Natural killer cell (primary cell): ENCODE measurements at regions not wholly inside any gene's neighbourhood (a gene's known extent, or its start where the extent isn't known, plus 50 kb on each side); places are given as distances from the start of the nearest gene placed in this dataset.

Experiments used
- ATAC-seq, 3 donors: fragments of 150-1000 bp in 2 of 3; fragments of 200-7000 bp in 1 of 3; cut with Tn5 transposase; 1 replicate in 1 of 3; 2 replicates in 2 of 3; pipeline ENCODE4 v1.10.0; 2021; ENCODE audit warnings: mild to moderate bottlenecking in 2 of 3, moderate library complexity in 2 of 3
- DNase-seq, 2 donors: peaks; one replicate each; pipeline versions ENCODE4 v3.0.0 to v3.0.0-alpha.2; 2013 to 2021; ENCODE audit warnings: mixed read lengths in 1 of 2
- H3K27ac ChIP-seq: one replicate; pipeline ENCODE4 v1.5.1; 2013; ENCODE audit warnings: mild to moderate bottlenecking, low read length
- H3K27me3 ChIP-seq: one replicate; pipeline ENCODE4 v1.6.1; 2013; ENCODE audit warnings: low read length; ENCODE audit not compliant: control insufficient read depth, insufficient read depth
- H3K36me3 ChIP-seq: one replicate; pipeline ENCODE4 v1.6.1; 2013; ENCODE audit warnings: low read length; ENCODE audit not compliant: control insufficient read depth, insufficient read depth
- H3K4me1 ChIP-seq: one replicate; pipeline ENCODE4 v1.6.1; 2013; ENCODE audit warnings: low read length; ENCODE audit not compliant: control insufficient read depth, insufficient read depth
- H3K4me3 ChIP-seq: one replicate; pipeline ENCODE4 v1.5.1; 2013; ENCODE audit warnings: low read length
- H3K9me3 ChIP-seq: one replicate; pipeline ENCODE4 v1.6.1; 2013; ENCODE audit warnings: low read length; ENCODE audit not compliant: control insufficient read depth, insufficient read depth
- H3K27ac Mint-ChIP-seq, 2 donors: one replicate each; pipeline ENCODE4 v1.8.0; 2022; ENCODE audit warnings: mild to moderate bottlenecking in 2 of 2, mixed read lengths in 2 of 2, moderate library complexity in 1 of 2
- H3K27me3 Mint-ChIP-seq, 2 donors: one replicate each; pipeline ENCODE4 v1.8.0; 2022; ENCODE audit warnings: low read depth in 2 of 2, mixed read lengths in 2 of 2
- H3K36me3 Mint-ChIP-seq: one replicate; pipeline ENCODE4 v1.8.0; 2022; ENCODE audit warnings: mixed read lengths
- H3K4me1 Mint-ChIP-seq, 2 donors: one replicate each; pipeline ENCODE4 v1.8.0; 2022; ENCODE audit warnings: mixed read lengths in 2 of 2
- H3K4me3 Mint-ChIP-seq: one replicate; pipeline ENCODE4 v1.8.0; 2022; ENCODE audit warnings: mild to moderate bottlenecking, moderate library complexity, mixed read lengths
- H3K9me3 Mint-ChIP-seq, 2 donors: one replicate each; pipeline ENCODE4 v1.8.0; 2022; ENCODE audit warnings: mixed read lengths in 2 of 2
- CTCF ChIP-seq: fragments of 200-600 bp; IDR thresholded peaks from one replicate; pipeline ENCODE4 v1.8.0; 2022; ENCODE audit warnings: antibody characterized with exemption
- WGBS: methylation state at CpG from one replicate; pipeline ENCODE4 v1.1.7; 2013; ENCODE audit warnings: missing lambda C conversion rate; ENCODE audit not compliant: insufficient coverage; 5-methylcytosine and 5-hydroxymethylcytosine counted together
- intact Hi-C: fragments of 100-400 bp; cut with micrococcal nuclease; formaldehyde crosslinking; loops from one replicate; pipeline ENCODE4 v1.14.2; 2022

GRCh38 chr20:11529047-11529446 is 388.6 kb upstream of the BTBD3 start:
- TF ChIP-seq CTCF: no peak
- ATAC-seq: no peak
- H3K9me3 ChIP-seq: no peaks in the 10 kb centered on the region
- no peak overlapping the region for H3K27ac ChIP-seq
- 96% methylated on average over 4 of the region's 4 CpGs for WGBS
- no peak for DNase-seq
- no peaks in the 10 kb centered on the region for H3K27me3 ChIP-seq
- H3K9me3 Mint-ChIP-seq: peaks cover 19 to 20% of the 10 kb centered on the region in 2 donors
- no peaks in the 10 kb centered on the region for H3K27me3 Mint-ChIP-seq
- no peaks in the 10 kb centered on the region for H3K4me1 ChIP-seq
- intact Hi-C loops: no loop called here
- H3K27ac Mint-ChIP-seq: no peak overlapping the region
- H3K4me3 Mint-ChIP-seq: no peak overlapping the region
- H3K36me3 ChIP-seq: no peaks in the 10 kb centered on the region
- no peak overlapping the region for H3K4me3 ChIP-seq
- H3K36me3 Mint-ChIP-seq: peaks cover 16% of the 10 kb centered on the region
- H3K4me1 Mint-ChIP-seq: no peaks in the 10 kb centered on the region

GRCh38 chr20:11537032-11537431 is 380.7 kb upstream of the BTBD3 start:
- ATAC-seq (no peak), DNase-seq (no peak)
- Mint-ChIP-seq H3K4me1 (no peaks in the 10 kb centered on the region), H3K4me3 (no peak overlapping the region), H3K27ac (no peak overlapping the region), H3K27me3 (no peaks in the 10 kb centered on the region), H3K36me3 (no peaks in the 10 kb centered on the region), H3K9me3 (peaks cover 0 to 2% of the 10 kb centered on the region in 2 donors)
- H3K27me3 ChIP-seq: no peaks in the 10 kb centered on the region
- H3K9me3 ChIP-seq: no peaks in the 10 kb centered on the region
- H3K4me3 ChIP-seq: no peak overlapping the region
- no peaks in the 10 kb centered on the region for H3K4me1 ChIP-seq
- intact Hi-C loops: no loop called here
- H3K27ac ChIP-seq: no peak overlapping the region
- no peak for TF ChIP-seq CTCF
- no peaks in the 10 kb centered on the region for H3K36me3 ChIP-seq
- no CpG with 5 or more reads among the region's 2 CpGs for WGBS

GRCh38 chr20:11539450-11539849 is 378.2 kb upstream of the BTBD3 start:
- Mint-ChIP-seq H3K4me1 (no peaks in the 10 kb centered on the region), H3K27me3 (no peaks in the 10 kb centered on the region)
- intact Hi-C loops: no loop called here

More at GRCh38 chr20:11539450-11539849, 378.2 kb upstream of the BTBD3 start:
- Histone ChIP-seq H3K4me3 (no peak overlapping the region), H3K36me3 (no peaks in the 10 kb centered on the region), H3K27me3 (no peaks in the 10 kb centered on the region), H3K4me1 (no peaks in the 10 kb centered on the region), H3K27ac (no peak overlapping the region), H3K9me3 (no peaks in the 10 kb centered on the region)
- DNase-seq (no peak), ATAC-seq (no peak)
- Mint-ChIP-seq H3K27ac (no peak overlapping the region), H3K9me3 (no peaks in the 10 kb centered on the region), H3K36me3 (no peaks in the 10 kb centered on the region), H3K4me3 (no peak overlapping the region)
- WGBS: 82% methylated on average over 4 of the region's 4 CpGs
- no peak for TF ChIP-seq CTCF
